ENCODE measurements at regions not wholly inside any gene's neighbourhood (a gene's known extent, or its start where the extent isn't known, plus 50 kb on each side); places are given as distances from the start of the nearest gene placed in this dataset.

- TF ChIP-seq CTCF (IDR thresholded peaks at IDR 0.05 in 2 of 3, conservative IDR thresholded peaks at IDR 0.05 in 1 of 3; ENCODE audit: borderline replicate concordance in 1 of 3, insufficient read depth in 1 of 3, low read depth in 2 of 3, low read length in 2 of 3): no peak
- TF ChIP-seq POLR2A (IDR thresholded peaks at IDR 0.05; ENCODE audit: borderline replicate concordance, extremely low read depth, insufficient read depth, insufficient read length): no peak
- no peak for TF ChIP-seq EZH2phosphoT487 (IDR thresholded peaks at IDR 0.05; ENCODE audit: borderline replicate concordance)
- TF ChIP-seq MAX (IDR thresholded peaks at IDR 0.05): no peak
- TF ChIP-seq YY1 (IDR thresholded peaks at IDR 0.05; ENCODE audit: extremely low read depth, insufficient replicate concordance, low read depth, low read length): no peak
- TF ChIP-seq RAD21 (IDR thresholded peaks at IDR 0.05; ENCODE audit: low read depth): no peak
- TF ChIP-seq EZH2 (IDR thresholded peaks at IDR 0.05): no peak
- no peak for TF ChIP-seq POLR2AphosphoS5 (IDR thresholded peaks at IDR 0.05; ENCODE audit: low read depth, low read length)
These were observed 83.8 kb upstream of the ATP10B start for GRCh38 chr5:160935776-160936175.

Data from HCT116 (cell line).